HL-60 (cell line): ENCODE measurements at regions not wholly inside any gene's neighbourhood (a gene's known extent, or its start where the extent isn't known, plus 50 kb on each side); places are given as distances from the start of the nearest gene placed in this dataset.

Experiments
- DNase-seq, 2 experiments: peaks; one replicate each; pipeline ENCODE4 v3.0.0-alpha.2; 2010 to 2020; ENCODE audit warnings: low read depth in 1 of 2, low spot score in 1 of 2
- H3K27ac ChIP-seq: fragments of 250-450 bp; sonication (Bioruptor Pico); replicated peaks from 2 replicates; pipeline ENCODE4 v1.5.1; 2020; ENCODE audit warnings: mild to moderate bottlenecking, moderate library complexity
- H3K27me3 ChIP-seq: fragments of 250-450 bp; sonication (Bioruptor Pico); 2 replicates; pipeline ENCODE4 v1.5.1; 2021; ENCODE audit warnings: mild to moderate bottlenecking, moderate library complexity; ENCODE audit not compliant: insufficient read depth, poor library complexity, severe bottlenecking
- H3K4me3 ChIP-seq: replicated peaks from 2 replicates; pipeline ENCODE4 v1.5.1; 2011; ENCODE audit warnings: mild to moderate bottlenecking, control low read depth, low read length; ENCODE audit not compliant: insufficient read depth
- CTCF ChIP-seq: IDR thresholded peaks from one replicate; pipeline ENCODE4 v1.5.1; 2011; ENCODE audit warnings: low read length, control low read depth, inconsistent platforms; ENCODE audit not compliant: insufficient read depth
- GABPA ChIP-seq: IDR thresholded peaks from 2 replicates; pipeline ENCODE4 v1.6.1; 2012; ENCODE audit warnings: low read depth
- POLR2AphosphoS5 ChIP-seq: IDR thresholded peaks from 2 replicates; pipeline ENCODE4 v1.6.1; 2012; ENCODE audit warnings: low read depth
- REST ChIP-seq: IDR thresholded peaks from 2 replicates; pipeline ENCODE4 v1.6.1; 2012; ENCODE audit warnings: low read depth; ENCODE audit not compliant: insufficient replicate concordance
- SPI1 ChIP-seq: IDR thresholded peaks from 2 replicates; pipeline ENCODE4 v1.6.1; 2012; ENCODE audit warnings: low read depth, mild to moderate bottlenecking, borderline replicate concordance

GRCh38 chr4:81541161-81541945 is 69.6 kb upstream of the RASGEF1B start:
- no peak for TF ChIP-seq GABPA
- TF ChIP-seq POLR2AphosphoS5 = no peak
- no peak for TF ChIP-seq CTCF
- no peak for TF ChIP-seq SPI1
- no peak for TF ChIP-seq REST
- H3K27me3 ChIP-seq = no peaks in the 10 kb centered on the region
- H3K4me3 ChIP-seq = no peak overlapping the region
- no peak for DNase-seq
- no peak overlapping the region for H3K27ac ChIP-seq

- no peak overlapping the region for H3K27ac ChIP-seq
- TF ChIP-seq SPI1 (0 out of 2 replicates have a peak, but pooled peaks have one; percentile 5), REST (no peak)
- H3K4me3 ChIP-seq = no peak overlapping the region
- no peaks in the 10 kb centered on the region for H3K27me3 ChIP-seq
- DNase-seq = no peak
Measured at GRCh38 chr4:81538716-81539427, 67.2 kb upstream of the RASGEF1B start.

GRCh38 chr4:81531410-81531809 is 59.7 kb upstream of the RASGEF1B start:
- Histone ChIP-seq H3K27me3 (no peaks in the 10 kb centered on the region), H3K4me3 (no peak overlapping the region), H3K27ac (no peak overlapping the region)
- DNase-seq = no peak
- TF ChIP-seq GABPA (no peak), REST (no peak), CTCF (no peak), SPI1 (no peak), POLR2AphosphoS5 (no peak)
